ENCODE measurements at regions not wholly inside any gene's neighbourhood (a gene's known extent, or its start where the extent isn't known, plus 50 kb on each side); places are given as distances from the start of the nearest gene placed in this dataset.

DNA sequence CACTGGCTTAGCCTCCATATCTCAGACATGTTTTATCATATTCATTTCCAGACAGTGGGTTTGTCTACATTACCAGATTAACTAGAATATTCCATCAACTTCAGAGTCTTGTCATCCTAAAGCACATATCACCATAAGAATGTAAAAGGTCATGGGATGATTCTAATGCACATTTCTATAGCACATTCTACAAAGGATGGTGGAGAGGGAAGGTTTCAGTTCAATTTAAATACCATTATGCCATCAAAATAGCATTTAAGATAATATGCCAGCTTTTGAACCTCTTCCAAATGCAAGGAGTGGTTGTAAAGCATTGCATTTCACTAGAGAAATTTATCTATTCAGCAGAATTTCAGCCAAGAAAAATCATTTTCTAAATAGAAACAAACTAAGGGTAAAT, 970.5 kb downstream of the TTLL7 start:
- H3K27ac Mint-ChIP-seq: no peak overlapping the region
- no peaks in the 10 kb centered on the region for H3K4me1 Mint-ChIP-seq
- H3K27me3 Mint-ChIP-seq: no peaks in the 10 kb centered on the region

DNA sequence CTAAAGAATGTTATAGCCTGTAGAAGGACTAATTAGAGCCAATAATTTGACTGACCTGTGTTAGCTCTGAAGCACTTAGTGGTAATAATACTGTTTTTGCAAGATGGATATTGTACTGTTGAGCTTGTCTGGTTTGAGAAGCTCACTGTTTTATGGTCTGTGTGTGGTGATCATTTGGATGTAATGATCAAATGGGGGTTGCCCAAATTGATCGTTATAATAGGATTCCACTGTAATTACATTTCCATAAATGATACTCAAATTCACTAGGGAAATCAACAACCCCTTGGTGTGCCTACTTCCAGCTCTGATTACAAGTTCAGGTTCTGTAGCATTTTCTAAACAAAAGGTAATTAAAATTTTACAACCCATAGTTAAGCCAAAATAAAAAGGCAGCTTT, 971.4 kb downstream of the TTLL7 start:
- H3K27me3 ChIP-seq (replicated peaks in 1 of 2; ENCODE audit: control insufficient read depth in 2 of 2, extremely low read depth in 1 of 2, insufficient read depth in 2 of 2, low read length in 1 of 2): no peaks in the 10 kb centered on the region
- DNase-seq (no peak), ATAC-seq (replicated peaks in 1 of 4) (no peak)
- POLR2A ChIA-PET: no interaction called here
- no peak overlapping the region for H3K4me3 ChIP-seq (ENCODE audit: control insufficient read depth in 1 of 2, extremely low read depth in 1 of 2, low read length in 1 of 2)
- Mint-ChIP-seq H3K9me3 (peaks cover 6 to 10% (median 7%) of the 10 kb centered on the region in 3 donors), H3K27me3 (no peaks in the 10 kb centered on the region), H3K27ac (no peak overlapping the region), H3K4me3 (no peak overlapping the region), H3K36me3 (no peaks in the 10 kb centered on the region), H3K4me1 (no peaks in the 10 kb centered on the region)
- WGBS (ENCODE audit: insufficient coverage): no CpG with 5 or more reads among the region's 1 CpG
- no peaks in the 10 kb centered on the region for H3K4me1 ChIP-seq (ENCODE audit: control insufficient read depth in 1 of 2, extremely low read depth in 1 of 2, insufficient read depth in 2 of 2, low read length in 2 of 2)
- H3K9me3 ChIP-seq: no peaks in the 10 kb centered on the region
- no peak overlapping the region for H3K27ac ChIP-seq (ENCODE audit: low read length)
- CTCF ChIA-PET: interaction anchor here in 1 of 2 donors (0.6 kb wide), 1 partner anchor 1596 kb away, joined by 3 read pairs; no protein-coding TSS in a partner anchor
- no peaks in the 10 kb centered on the region for H3K36me3 ChIP-seq (ENCODE audit: control insufficient read depth in 2 of 2, extremely low read depth in 1 of 2, insufficient read depth in 1 of 2, low read length in 1 of 2)

More for the DNA sequence above, 970.5 kb downstream of the TTLL7 start:
- no peak for DNase-seq
- Mint-ChIP-seq H3K9me3 (peaks cover 6 to 10% (median 7%) of the 10 kb centered on the region in 3 donors), H3K36me3 (no peaks in the 10 kb centered on the region), H3K4me3 (no peak overlapping the region)
- Histone ChIP-seq H3K4me1 (ENCODE audit: control insufficient read depth in 1 of 2, extremely low read depth in 1 of 2, insufficient read depth in 2 of 2, low read length in 2 of 2) (no peaks in the 10 kb centered on the region), H3K4me3 (ENCODE audit: control insufficient read depth in 1 of 2, extremely low read depth in 1 of 2, low read length in 1 of 2) (no peak overlapping the region), H3K9me3 (no peaks in the 10 kb centered on the region), H3K27me3 (replicated peaks in 1 of 2; ENCODE audit: control insufficient read depth in 2 of 2, extremely low read depth in 1 of 2, insufficient read depth in 2 of 2, low read length in 1 of 2) (no peaks in the 10 kb centered on the region), H3K36me3 (ENCODE audit: control insufficient read depth in 2 of 2, extremely low read depth in 1 of 2, insufficient read depth in 1 of 2, low read length in 1 of 2) (no peaks in the 10 kb centered on the region), H3K27ac (ENCODE audit: low read length) (no peak overlapping the region)
- ATAC-seq (replicated peaks in 1 of 4): no peak
- CTCF ChIA-PET: no interaction called here
- POLR2A ChIA-PET: no interaction called here

DNA sequence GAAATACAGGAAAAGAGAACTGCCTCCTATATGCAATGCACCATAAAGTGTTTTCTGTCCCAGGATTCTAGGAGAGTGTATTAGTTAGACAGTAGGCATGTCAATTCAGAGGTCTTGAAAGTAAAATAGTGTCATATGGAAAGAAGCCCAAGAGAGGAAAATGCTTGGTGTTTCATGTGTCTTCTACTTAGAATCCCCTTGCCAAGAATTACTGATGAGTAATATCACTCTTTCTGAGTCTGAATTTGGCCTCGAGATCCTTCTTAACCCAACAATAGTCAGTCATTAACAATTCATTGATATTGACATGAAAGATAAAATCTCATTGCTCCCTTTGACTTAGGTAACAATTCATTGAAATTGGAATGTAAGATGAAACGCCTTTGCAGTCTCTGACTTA, 972.2 kb downstream of the TTLL7 start:
- no peaks in the 10 kb centered on the region for H3K36me3 Mint-ChIP-seq

DNA sequence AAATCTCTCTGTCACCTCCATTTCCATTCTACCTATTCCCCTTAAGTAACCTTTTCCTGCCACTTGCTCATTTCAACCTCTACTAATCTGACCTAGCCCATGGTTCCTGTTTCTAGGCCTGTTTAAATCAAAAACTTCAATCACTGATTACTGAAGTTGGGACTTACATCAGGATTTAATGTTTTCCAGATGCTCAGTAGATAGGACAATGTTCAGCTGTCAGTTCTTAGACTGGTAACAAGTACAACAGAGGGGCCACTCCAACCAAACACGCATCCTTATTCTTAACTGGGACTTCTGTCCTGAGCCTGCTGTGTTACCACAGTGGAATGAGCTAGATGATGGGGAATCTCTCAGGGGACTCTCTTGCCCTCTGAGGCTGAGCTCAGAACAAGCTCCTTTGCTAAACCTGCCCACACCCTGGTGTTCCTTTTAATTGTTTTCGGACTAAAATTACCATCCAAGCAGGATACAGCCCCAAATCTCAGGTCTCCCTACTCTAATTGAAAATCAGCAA, 974.6 kb downstream of the TTLL7 start:
- ChIA-PET CTCF (no interaction called here), POLR2A (no interaction called here)
- H3K27ac ChIP-seq (ENCODE audit: low read length): no peak overlapping the region
- Mint-ChIP-seq H3K4me3 (no peak overlapping the region), H3K36me3 (no peaks in the 10 kb centered on the region), H3K4me1 (no peaks in the 10 kb centered on the region), H3K9me3 (peaks cover 4 to 13% (median 6%) of the 10 kb centered on the region in 3 donors), H3K27me3 (no peaks in the 10 kb centered on the region), H3K27ac (no peak overlapping the region)
- WGBS (ENCODE audit: insufficient coverage): no CpG with 5 or more reads among the region's 2 CpGs
- no peak for ATAC-seq (replicated peaks in 1 of 4)
- H3K4me3 ChIP-seq (ENCODE audit: control insufficient read depth in 1 of 2, extremely low read depth in 1 of 2, low read length in 1 of 2): no peak overlapping the region
- DNase-seq: no peak
- no peaks in the 10 kb centered on the region for H3K9me3 ChIP-seq
- H3K36me3 ChIP-seq (ENCODE audit: control insufficient read depth in 2 of 2, extremely low read depth in 1 of 2, insufficient read depth in 1 of 2, low read length in 1 of 2): no peaks in the 10 kb centered on the region
- H3K27me3 ChIP-seq (replicated peaks in 1 of 2; ENCODE audit: control insufficient read depth in 2 of 2, extremely low read depth in 1 of 2, insufficient read depth in 2 of 2, low read length in 1 of 2): no peaks in the 10 kb centered on the region
- H3K4me1 ChIP-seq (ENCODE audit: control insufficient read depth in 1 of 2, extremely low read depth in 1 of 2, insufficient read depth in 2 of 2, low read length in 2 of 2): no peaks in the 10 kb centered on the region

More for the DNA sequence above, 972.2 kb downstream of the TTLL7 start:
- WGBS (ENCODE audit: insufficient coverage): no CpG with 5 or more reads among the region's 2 CpGs
- ChIA-PET POLR2A (no interaction called here), CTCF (no interaction called here)
- Mint-ChIP-seq H3K27me3 (no peaks in the 10 kb centered on the region), H3K9me3 (peaks cover 6 to 10% (median 7%) of the 10 kb centered on the region in 3 donors), H3K4me3 (no peak overlapping the region), H3K27ac (no peak overlapping the region), H3K4me1 (no peaks in the 10 kb centered on the region)
- DNase-seq (no peak), ATAC-seq (replicated peaks in 1 of 4) (no peak)
- no peaks in the 10 kb centered on the region for H3K4me1 ChIP-seq (ENCODE audit: control insufficient read depth in 1 of 2, extremely low read depth in 1 of 2, insufficient read depth in 2 of 2, low read length in 2 of 2)
- no peaks in the 10 kb centered on the region for H3K27me3 ChIP-seq (replicated peaks in 1 of 2; ENCODE audit: control insufficient read depth in 2 of 2, extremely low read depth in 1 of 2, insufficient read depth in 2 of 2, low read length in 1 of 2)
- H3K4me3 ChIP-seq (ENCODE audit: control insufficient read depth in 1 of 2, extremely low read depth in 1 of 2, low read length in 1 of 2): no peak overlapping the region
- no peaks in the 10 kb centered on the region for H3K36me3 ChIP-seq (ENCODE audit: control insufficient read depth in 2 of 2, extremely low read depth in 1 of 2, insufficient read depth in 1 of 2, low read length in 1 of 2)
- H3K27ac ChIP-seq (ENCODE audit: low read length): no peak overlapping the region
- H3K9me3 ChIP-seq: no peaks in the 10 kb centered on the region

DNA sequence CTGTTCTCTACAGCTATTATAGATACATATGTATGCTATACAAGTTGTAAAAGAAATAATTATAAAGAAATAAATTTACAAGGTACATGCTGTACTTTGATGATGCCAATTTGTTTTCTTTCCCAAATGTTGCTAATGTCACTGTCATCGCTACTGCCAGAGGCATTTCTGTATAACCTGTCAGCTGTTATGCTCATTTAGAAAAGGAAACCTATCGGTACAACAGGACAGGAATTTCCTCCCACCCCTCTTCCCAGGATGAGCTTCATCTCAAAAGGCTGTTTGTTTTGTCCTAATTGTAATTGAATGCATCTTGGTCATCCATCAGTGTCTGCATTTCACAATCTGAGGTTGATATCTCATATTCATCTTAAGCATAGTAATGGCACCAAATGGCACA, 975.7 kb downstream of the TTLL7 start:
- DNase-seq (no peak), ATAC-seq (replicated peaks in 1 of 4) (no peak)
- H3K36me3 Mint-ChIP-seq: no peaks in the 10 kb centered on the region
- no peaks in the 10 kb centered on the region for H3K27me3 Mint-ChIP-seq
- peaks cover 4 to 13% (median 6%) of the 10 kb centered on the region in 3 donors for H3K9me3 Mint-ChIP-seq
- Histone ChIP-seq H3K9me3 (no peaks in the 10 kb centered on the region), H3K4me3 (ENCODE audit: control insufficient read depth in 1 of 2, extremely low read depth in 1 of 2, low read length in 1 of 2) (no peak overlapping the region), H3K36me3 (ENCODE audit: control insufficient read depth in 2 of 2, extremely low read depth in 1 of 2, insufficient read depth in 1 of 2, low read length in 1 of 2) (no peaks in the 10 kb centered on the region), H3K27me3 (replicated peaks in 1 of 2; ENCODE audit: control insufficient read depth in 2 of 2, extremely low read depth in 1 of 2, insufficient read depth in 2 of 2, low read length in 1 of 2) (no peaks in the 10 kb centered on the region), H3K27ac (ENCODE audit: low read length) (no peak overlapping the region), H3K4me1 (ENCODE audit: control insufficient read depth in 1 of 2, extremely low read depth in 1 of 2, insufficient read depth in 2 of 2, low read length in 2 of 2) (no peaks in the 10 kb centered on the region)
- no peaks in the 10 kb centered on the region for H3K4me1 Mint-ChIP-seq
- POLR2A ChIA-PET: no interaction called here
- CTCF ChIA-PET: no interaction called here
- H3K27ac Mint-ChIP-seq: no peak overlapping the region
- WGBS (ENCODE audit: insufficient coverage): 100% methylated on average over 1 of the region's 2 CpGs
- no peak overlapping the region for H3K4me3 Mint-ChIP-seq

DNA sequence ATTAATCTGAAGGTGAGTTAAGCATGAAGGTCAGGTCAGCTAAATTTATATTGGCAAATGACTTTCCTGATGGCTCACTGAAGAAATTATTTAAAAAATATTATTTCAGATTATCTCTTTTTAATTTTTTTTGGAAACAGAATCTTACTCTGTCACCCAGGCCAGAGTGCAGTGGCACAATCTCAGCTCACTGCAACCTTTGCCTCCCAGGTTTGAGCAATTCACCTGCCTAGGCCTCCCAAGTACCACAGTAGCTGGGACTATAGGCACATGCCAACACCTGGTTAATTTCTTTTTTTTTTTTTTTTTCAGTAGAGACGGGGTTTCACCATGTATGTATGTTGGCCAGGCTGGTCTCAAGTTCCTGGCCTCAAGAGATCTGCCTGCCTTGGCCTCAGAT, 976.7 kb downstream of the TTLL7 start:
- no peaks in the 10 kb centered on the region for H3K4me1 ChIP-seq (ENCODE audit: control insufficient read depth in 1 of 2, extremely low read depth in 1 of 2, insufficient read depth in 2 of 2, low read length in 2 of 2)
- H3K36me3 ChIP-seq (ENCODE audit: control insufficient read depth in 2 of 2, extremely low read depth in 1 of 2, insufficient read depth in 1 of 2, low read length in 1 of 2): no peaks in the 10 kb centered on the region
- H3K9me3 Mint-ChIP-seq: peaks cover 4 to 13% (median 6%) of the 10 kb centered on the region in 3 donors
- H3K27ac Mint-ChIP-seq: no peak overlapping the region
- H3K4me1 Mint-ChIP-seq: no peaks in the 10 kb centered on the region
- H3K27ac ChIP-seq (ENCODE audit: low read length): no peak overlapping the region
- no peaks in the 10 kb centered on the region for H3K9me3 ChIP-seq
- H3K4me3 Mint-ChIP-seq: no peak overlapping the region
- no peaks in the 10 kb centered on the region for H3K27me3 Mint-ChIP-seq
- whole genome bisulfite sequencing (ENCODE audit: insufficient coverage): no CpG with 5 or more reads among the region's 1 CpG
- no peak overlapping the region for H3K4me3 ChIP-seq (ENCODE audit: control insufficient read depth in 1 of 2, extremely low read depth in 1 of 2, low read length in 1 of 2)
- CTCF ChIA-PET: no interaction called here
- H3K27me3 ChIP-seq (replicated peaks in 1 of 2; ENCODE audit: control insufficient read depth in 2 of 2, extremely low read depth in 1 of 2, insufficient read depth in 2 of 2, low read length in 1 of 2): no peaks in the 10 kb centered on the region
- no peaks in the 10 kb centered on the region for H3K36me3 Mint-ChIP-seq
- ATAC-seq (replicated peaks in 1 of 4): no peak
- POLR2A ChIA-PET: no interaction called here
- DNase-seq: no peak

DNA sequence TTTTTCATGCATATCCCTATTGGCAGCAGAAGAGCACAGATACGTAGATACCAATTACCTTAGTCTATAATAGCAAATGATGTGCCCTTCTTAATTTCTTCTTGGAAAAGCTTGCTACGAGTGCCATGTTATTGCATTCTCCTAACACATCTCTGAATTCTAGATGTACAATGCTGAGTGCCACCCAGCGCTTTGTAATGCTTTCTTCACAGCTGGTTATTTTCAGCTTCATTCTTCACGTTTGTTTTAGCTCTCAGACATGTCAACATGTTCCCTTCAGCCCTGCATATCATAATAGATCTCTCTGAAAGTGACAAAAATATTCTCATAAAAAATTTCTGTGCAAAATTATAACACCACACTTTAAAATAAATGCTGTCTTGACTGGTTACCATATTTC, 981.2 kb downstream of the TTLL7 start:
- Histone ChIP-seq H3K4me1 (ENCODE audit: control insufficient read depth in 1 of 2, extremely low read depth in 1 of 2, insufficient read depth in 2 of 2, low read length in 2 of 2) (no peaks in the 10 kb centered on the region), H3K27ac (ENCODE audit: low read length) (no peak overlapping the region), H3K9me3 (no peaks in the 10 kb centered on the region), H3K27me3 (replicated peaks in 1 of 2; ENCODE audit: control insufficient read depth in 2 of 2, extremely low read depth in 1 of 2, insufficient read depth in 2 of 2, low read length in 1 of 2) (no peaks in the 10 kb centered on the region), H3K4me3 (ENCODE audit: control insufficient read depth in 1 of 2, extremely low read depth in 1 of 2, low read length in 1 of 2) (no peak overlapping the region), H3K36me3 (ENCODE audit: control insufficient read depth in 2 of 2, extremely low read depth in 1 of 2, insufficient read depth in 1 of 2, low read length in 1 of 2) (no peaks in the 10 kb centered on the region)
- ChIA-PET CTCF (no interaction called here), POLR2A (no interaction called here)
- Mint-ChIP-seq H3K4me1 (no peaks in the 10 kb centered on the region), H3K27me3 (no peaks in the 10 kb centered on the region), H3K9me3 (peaks cover 4 to 13% (median 6%) of the 10 kb centered on the region in 3 donors), H3K27ac (no peak overlapping the region), H3K4me3 (no peak overlapping the region), H3K36me3 (no peaks in the 10 kb centered on the region)
- ATAC-seq (replicated peaks in 1 of 4) (no peak), DNase-seq (no peak)
- WGBS (ENCODE audit: insufficient coverage): 90% methylated on average over 3 of the region's 4 CpGs

Data from T-cell (primary cell).